Activated CD4-positive, alpha-beta T cell treated with anti-CD3 and anti-CD28 coated beads, Interleukin-2, amount 10 ng/mL, durations not matched to agents 24 days and 14 days (primary cell): ENCODE measurements at regions not wholly inside any gene's neighbourhood (a gene's known extent, or its start where the extent isn't known, plus 50 kb on each side); places are given as distances from the start of the nearest gene placed in this dataset.
"Not testable (repeated sequence)": the region's sequence is repeated elsewhere in the genome, so short reads cannot be mapped to it uniquely, and the experiment has no call there.

ENCODE experiments used
- DNase-seq: peaks from one replicate; pipeline ENCODE4 v3.0.0; 2022
- H3K27ac Mint-ChIP-seq: one replicate; pipeline ENCODE4 v1.8.0; 2022; ENCODE audit warnings: mild to moderate bottlenecking, mixed read lengths
- H3K27me3 Mint-ChIP-seq: one replicate; pipeline ENCODE4 v1.8.0; 2022; ENCODE audit warnings: mixed read lengths
- H3K36me3 Mint-ChIP-seq: one replicate; pipeline ENCODE4 v1.8.0; 2022; ENCODE audit warnings: low read depth, mild to moderate bottlenecking, mixed read lengths
- H3K4me1 Mint-ChIP-seq: one replicate; pipeline ENCODE4 v1.8.0; 2021; ENCODE audit warnings: mixed read lengths
- H3K4me3 Mint-ChIP-seq: one replicate; pipeline ENCODE4 v1.8.0; 2022; ENCODE audit warnings: mild to moderate bottlenecking, moderate library complexity, mixed read lengths
- H3K9me3 Mint-ChIP-seq: one replicate; pipeline ENCODE4 v1.8.0; 2021; ENCODE audit warnings: mixed read lengths
- intact Hi-C: fragments of 100-400 bp; cut with micrococcal nuclease; formaldehyde crosslinking; loops from one replicate; pipeline ENCODE4 v1.15.1; 2023

GRCh38 chr7:153402721-153403541, 643.4 kb downstream of the ACTR3B start:
- H3K36me3 Mint-ChIP-seq = no peaks in the 10 kb centered on the region
- H3K27me3 Mint-ChIP-seq = no peaks in the 10 kb centered on the region
- no peak for DNase-seq
- H3K27ac Mint-ChIP-seq = no peak overlapping the region
- H3K4me1 Mint-ChIP-seq = no peaks in the 10 kb centered on the region
- peaks cover 3% of the 10 kb centered on the region for H3K9me3 Mint-ChIP-seq
- intact Hi-C loops = no loop called here
- no peak overlapping the region for H3K4me3 Mint-ChIP-seq

GRCh38 chr7:153404124-153404523, 644.6 kb downstream of the ACTR3B start:
- Mint-ChIP-seq H3K4me3 (no peak overlapping the region), H3K27me3 (no peaks in the 10 kb centered on the region), H3K27ac (no peak overlapping the region), H3K9me3 (peaks cover 3% of the 10 kb centered on the region), H3K36me3 (no peaks in the 10 kb centered on the region), H3K4me1 (no peaks in the 10 kb centered on the region)
- intact Hi-C loops = no loop called here
- DNase-seq = no peak

- DNase-seq = no peak
- Mint-ChIP-seq H3K4me3 (no peak overlapping the region), H3K4me1 (no peaks in the 10 kb centered on the region)
Observed at GRCh38 chr7:153404781-153405279, 645.3 kb downstream of the ACTR3B start.

GRCh38 chr7:153405704-153406485, 646.3 kb upstream of the DPP6 start:
- no peaks in the 10 kb centered on the region for H3K36me3 Mint-ChIP-seq
- H3K9me3 Mint-ChIP-seq = peaks cover 12% of the 10 kb centered on the region
- no peaks in the 10 kb centered on the region for H3K27me3 Mint-ChIP-seq
- H3K27ac Mint-ChIP-seq = no peak overlapping the region
- no peaks in the 10 kb centered on the region for H3K4me1 Mint-ChIP-seq
- intact Hi-C loops = no loop called here
- no peak for DNase-seq
- H3K4me3 Mint-ChIP-seq = no peak overlapping the region

More at GRCh38 chr7:153404781-153405279, 645.3 kb downstream of the ACTR3B start:
- Mint-ChIP-seq H3K36me3 (no peaks in the 10 kb centered on the region), H3K9me3 (peaks cover 6% of the 10 kb centered on the region), H3K27me3 (no peaks in the 10 kb centered on the region), H3K27ac (no peak overlapping the region)
- intact Hi-C loops = no loop called here

GRCh38 chr7:153406486-153406872, 645.7 kb upstream of the DPP6 start:
- Mint-ChIP-seq H3K36me3 (no peaks in the 10 kb centered on the region), H3K4me1 (no peaks in the 10 kb centered on the region), H3K9me3 (peaks cover 18% of the 10 kb centered on the region), H3K27me3 (no peaks in the 10 kb centered on the region), H3K4me3 (no peak overlapping the region), H3K27ac (no peak overlapping the region)
- intact Hi-C loops = no loop called here
- DNase-seq = no peak

- Mint-ChIP-seq H3K9me3 (peaks cover 19% of the 10 kb centered on the region), H3K27me3 (no peaks in the 10 kb centered on the region), H3K4me1 (no peaks in the 10 kb centered on the region), H3K36me3 (no peaks in the 10 kb centered on the region), H3K4me3 (no peak overlapping the region), H3K27ac (no peak overlapping the region)
- intact Hi-C loops = no loop called here
- no peak for DNase-seq
Observed at GRCh38 chr7:153407291-153408046, 644.7 kb upstream of the DPP6 start.

GRCh38 chr7:153408360-153409335, 643.5 kb upstream of the DPP6 start:
- H3K9me3 Mint-ChIP-seq = peaks cover 23% of the 10 kb centered on the region
- no peaks in the 10 kb centered on the region for H3K36me3 Mint-ChIP-seq
- H3K4me3 Mint-ChIP-seq = no peak overlapping the region
- no peak overlapping the region for H3K27ac Mint-ChIP-seq
- intact Hi-C loops = no loop called here
- no peaks in the 10 kb centered on the region for H3K4me1 Mint-ChIP-seq
- no peak for DNase-seq
- no peaks in the 10 kb centered on the region for H3K27me3 Mint-ChIP-seq

GRCh38 chr7:153409567-153410342, 642.4 kb upstream of the DPP6 start:
- H3K4me1 Mint-ChIP-seq, H3K36me3 Mint-ChIP-seq, H3K27ac Mint-ChIP-seq, DNase-seq, intact Hi-C loops, H3K27me3 Mint-ChIP-seq, H3K4me3 Mint-ChIP-seq: not testable (repeated sequence)
- H3K9me3 Mint-ChIP-seq = peaks cover 23% of the 10 kb centered on the region

- H3K27ac Mint-ChIP-seq, H3K4me1 Mint-ChIP-seq, H3K4me3 Mint-ChIP-seq, DNase-seq, H3K36me3 Mint-ChIP-seq, H3K27me3 Mint-ChIP-seq, intact Hi-C loops: not testable (repeated sequence)
- H3K9me3 Mint-ChIP-seq = peaks cover 29% of the 10 kb centered on the region
Observed at GRCh38 chr7:153410997-153411642, 641.1 kb upstream of the DPP6 start.

- DNase-seq, intact Hi-C loops, H3K27ac Mint-ChIP-seq, H3K36me3 Mint-ChIP-seq, H3K4me3 Mint-ChIP-seq, H3K27me3 Mint-ChIP-seq, H3K4me1 Mint-ChIP-seq: not testable (repeated sequence)
- H3K9me3 Mint-ChIP-seq = peaks cover 28% of the 10 kb centered on the region
Observed at GRCh38 chr7:153412114-153412823, 639.9 kb upstream of the DPP6 start.

- DNase-seq, intact Hi-C loops, H3K36me3 Mint-ChIP-seq, H3K4me1 Mint-ChIP-seq, H3K27ac Mint-ChIP-seq, H3K27me3 Mint-ChIP-seq, H3K4me3 Mint-ChIP-seq: not testable (repeated sequence)
- H3K9me3 Mint-ChIP-seq = peaks cover 28% of the 10 kb centered on the region
Observed at GRCh38 chr7:153412824-153413198, 639.4 kb upstream of the DPP6 start.

GRCh38 chr7:153413199-153413539, 639.0 kb upstream of the DPP6 start:
- intact Hi-C loops = no loop called here

More at GRCh38 chr7:153413199-153413539, 639.0 kb upstream of the DPP6 start:
- Mint-ChIP-seq H3K27me3 (no peaks in the 10 kb centered on the region), H3K4me3 (no peak overlapping the region), H3K9me3 (peaks cover 28% of the 10 kb centered on the region), H3K36me3 (no peaks in the 10 kb centered on the region), H3K27ac (no peak overlapping the region), H3K4me1 (no peaks in the 10 kb centered on the region)
- DNase-seq = no peak
